Stomach (tissue), 4 donors: ENCODE measurements at regions not wholly inside any gene's neighbourhood (a gene's known extent, or its start where the extent isn't known, plus 50 kb on each side); places are given as distances from the start of the nearest gene placed in this dataset.

Experiments used
- POLR2A ChIP-seq, 4 donors: fragments of 450-650 bp; IDR thresholded peaks; one replicate each; pipeline ENCODE4 v1.6.1; 2016; ENCODE audit warnings: antibody characterized with exemption in 4 of 4, control low read depth in 2 of 4, mild to moderate bottlenecking in 1 of 4, moderate library complexity in 1 of 4
- POLR2AphosphoS5 ChIP-seq, 3 donors: sonication (generic); formaldehyde crosslinking; IDR thresholded peaks; one replicate each; pipeline ENCODE4 v1.6.1; 2016; ENCODE audit warnings: antibody characterized with exemption in 3 of 3
- TF ChIP-seq, protein P1 (sequence below), 7 experiments: fragments of 450-650 bp in 4 of 7; fragments of 200-600 bp in 3 of 7; sonication (generic) in 3 of 7; IDR thresholded peaks; one replicate each; pipeline ENCODE4 v1.5.1; 2016 to 2019; ENCODE audit warnings: antibody characterized with exemption in 7 of 7, control low read depth in 2 of 7, mild to moderate bottlenecking in 1 of 7

DNA sequence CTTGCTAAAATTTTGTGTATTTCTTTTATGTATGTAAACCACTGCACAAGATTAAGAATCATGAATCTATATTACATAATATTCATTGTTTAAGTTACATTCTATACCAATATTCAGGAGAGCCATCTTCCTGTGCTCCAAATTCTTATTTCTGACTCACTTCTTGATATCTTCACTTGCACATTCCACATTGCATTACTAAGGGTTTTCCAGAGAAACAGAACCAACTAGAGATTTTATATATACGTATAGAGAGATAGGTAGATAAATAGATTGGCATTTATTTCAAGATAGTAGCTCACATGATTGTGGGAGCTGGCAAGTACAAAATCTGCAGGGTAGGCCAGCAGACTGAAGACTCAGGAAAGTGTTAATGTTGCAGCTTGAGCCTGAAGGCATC lies 222.2 kb upstream of the PRSS16 start:
- TF ChIP-seq, protein P1, sequence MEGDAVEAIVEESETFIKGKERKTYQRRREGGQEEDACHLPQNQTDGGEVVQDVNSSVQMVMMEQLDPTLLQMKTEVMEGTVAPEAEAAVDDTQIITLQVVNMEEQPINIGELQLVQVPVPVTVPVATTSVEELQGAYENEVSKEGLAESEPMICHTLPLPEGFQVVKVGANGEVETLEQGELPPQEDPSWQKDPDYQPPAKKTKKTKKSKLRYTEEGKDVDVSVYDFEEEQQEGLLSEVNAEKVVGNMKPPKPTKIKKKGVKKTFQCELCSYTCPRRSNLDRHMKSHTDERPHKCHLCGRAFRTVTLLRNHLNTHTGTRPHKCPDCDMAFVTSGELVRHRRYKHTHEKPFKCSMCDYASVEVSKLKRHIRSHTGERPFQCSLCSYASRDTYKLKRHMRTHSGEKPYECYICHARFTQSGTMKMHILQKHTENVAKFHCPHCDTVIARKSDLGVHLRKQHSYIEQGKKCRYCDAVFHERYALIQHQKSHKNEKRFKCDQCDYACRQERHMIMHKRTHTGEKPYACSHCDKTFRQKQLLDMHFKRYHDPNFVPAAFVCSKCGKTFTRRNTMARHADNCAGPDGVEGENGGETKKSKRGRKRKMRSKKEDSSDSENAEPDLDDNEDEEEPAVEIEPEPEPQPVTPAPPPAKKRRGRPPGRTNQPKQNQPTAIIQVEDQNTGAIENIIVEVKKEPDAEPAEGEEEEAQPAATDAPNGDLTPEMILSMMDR (IDR thresholded peaks at IDR 0.05): no peak
- no peak for TF ChIP-seq POLR2A (IDR thresholded peaks at IDR 0.05)
- no peak for TF ChIP-seq POLR2AphosphoS5 (IDR thresholded peaks at IDR 0.05)
